ENCODE measurements at regions not wholly inside any gene's neighbourhood (a gene's known extent, or its start where the extent isn't known, plus 50 kb on each side); places are given as distances from the start of the nearest gene placed in this dataset.
A peak's percentile ranks its signal among the peaks of the same experiment; 100 is the strongest.

DNA sequence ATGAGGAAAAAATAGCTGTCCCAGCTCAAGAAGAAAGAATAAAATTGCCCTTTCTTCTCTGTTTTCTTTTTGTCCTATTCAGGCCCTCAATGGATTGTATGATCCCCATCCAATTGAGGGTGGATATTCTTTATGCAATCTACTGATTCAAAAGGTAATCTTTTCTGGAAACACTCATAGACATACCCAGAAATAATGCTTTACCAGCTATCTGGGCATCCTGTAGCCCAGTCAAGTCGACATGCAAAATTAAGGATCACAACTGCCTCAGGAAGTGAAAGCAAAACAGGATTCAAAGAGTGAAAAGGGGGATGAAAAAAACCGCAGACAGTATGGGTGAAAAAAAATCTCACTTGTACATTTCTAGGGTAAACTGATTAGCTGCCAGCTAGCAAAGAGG is 410.1 kb downstream of the TBC1D32 start:
- no peak for FAIRE-seq

DNA sequence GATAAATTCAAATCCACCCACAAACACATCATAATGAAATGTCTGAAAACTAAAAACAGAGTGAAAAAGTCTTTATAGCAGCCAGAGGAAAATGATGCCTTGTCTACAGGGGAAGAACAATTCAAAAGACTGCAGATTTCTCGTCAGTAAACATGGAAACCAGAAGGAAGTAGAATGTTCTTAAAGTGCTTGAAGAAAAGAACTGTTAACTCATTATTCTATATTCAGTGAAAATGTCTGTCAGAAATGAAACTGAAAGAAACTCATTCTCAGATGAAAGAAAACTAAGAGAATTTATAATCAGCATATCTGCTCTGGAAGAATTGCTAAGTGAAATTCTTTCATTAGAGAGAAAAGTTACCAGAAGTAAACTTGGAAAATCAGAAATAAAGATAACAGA is 416.1 kb downstream of the TBC1D32 start:
- no peak for FAIRE-seq

DNA sequence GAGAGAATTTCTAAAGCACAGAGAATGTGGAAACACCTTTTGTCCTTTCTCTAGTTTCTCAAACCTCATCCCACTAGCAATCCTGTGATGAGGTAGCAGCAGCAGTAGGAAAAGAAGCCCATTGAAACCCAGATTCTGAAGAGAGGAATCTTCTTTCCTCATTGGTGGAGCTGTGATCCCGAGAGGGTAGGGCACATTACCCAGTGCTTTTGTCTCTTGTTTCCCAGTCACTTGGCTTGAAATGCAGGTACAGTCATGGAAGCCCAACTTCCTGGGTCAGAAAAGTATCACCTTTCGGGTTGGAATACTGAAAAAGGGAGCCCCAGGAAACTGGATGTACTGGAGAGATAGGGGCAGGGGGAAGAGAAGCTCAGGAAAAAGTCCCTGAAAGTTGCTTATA is 417.4 kb downstream of the TBC1D32 start:
- no peak for FAIRE-seq

DNA sequence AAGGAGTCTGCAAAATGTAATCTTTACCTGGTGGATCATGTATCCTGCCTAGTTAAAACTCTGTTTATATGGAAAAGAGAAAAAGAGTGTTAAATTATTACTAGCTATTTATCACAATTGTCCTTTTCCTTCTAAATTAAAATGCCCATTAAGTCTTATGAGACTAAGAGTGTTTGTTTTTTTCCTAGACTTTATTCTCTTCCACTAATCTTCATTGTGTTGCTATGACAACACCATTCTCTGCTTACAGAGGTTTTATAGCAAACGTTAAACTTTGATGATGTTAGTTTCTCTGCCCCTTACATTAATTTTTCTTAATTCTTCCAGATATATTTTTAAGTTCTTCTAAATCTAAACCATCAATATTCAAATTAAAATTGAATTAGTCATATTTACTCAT is 420.8 kb downstream of the TBC1D32 start:
- FAIRE-seq = no peak

DNA sequence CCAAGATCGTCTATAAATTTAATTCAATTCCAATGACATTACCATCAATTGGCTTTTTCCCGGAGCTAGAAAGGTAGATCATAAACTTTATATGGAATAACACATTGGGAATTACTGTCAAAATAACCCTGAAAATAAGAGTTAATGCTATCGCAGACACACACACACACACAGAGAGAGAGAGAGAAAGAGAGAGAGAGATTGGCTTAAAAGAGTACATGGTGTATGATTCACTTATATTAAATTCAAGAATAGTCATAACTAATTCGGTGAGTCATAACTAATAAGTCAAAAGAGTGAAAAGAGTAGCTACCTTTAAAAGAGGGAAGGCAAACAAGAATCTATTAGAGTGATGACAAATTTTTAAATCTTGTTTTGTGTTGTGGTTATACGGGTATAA is 425.5 kb downstream of the TBC1D32 start:
- FAIRE-seq = no peak

DNA sequence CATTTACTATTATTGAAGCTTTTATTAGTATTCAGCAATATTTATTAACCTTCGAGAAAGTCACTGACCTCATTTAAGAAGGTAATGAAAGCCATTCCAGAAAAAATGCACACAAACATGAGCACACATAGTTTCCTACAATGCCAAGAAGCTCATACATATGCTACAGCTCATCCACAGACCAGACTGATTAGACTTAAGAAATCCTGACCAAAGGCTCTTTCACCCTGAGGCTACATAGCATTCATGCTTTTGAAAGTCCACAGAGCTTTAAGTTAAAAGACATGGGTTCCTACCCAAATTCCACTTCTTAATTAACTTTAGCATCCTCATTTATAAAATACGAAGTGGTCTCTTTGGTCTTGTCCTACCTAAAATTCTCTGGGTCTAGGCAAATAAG is 430.4 kb downstream of the TBC1D32 start:
- FAIRE-seq = no peak

DNA sequence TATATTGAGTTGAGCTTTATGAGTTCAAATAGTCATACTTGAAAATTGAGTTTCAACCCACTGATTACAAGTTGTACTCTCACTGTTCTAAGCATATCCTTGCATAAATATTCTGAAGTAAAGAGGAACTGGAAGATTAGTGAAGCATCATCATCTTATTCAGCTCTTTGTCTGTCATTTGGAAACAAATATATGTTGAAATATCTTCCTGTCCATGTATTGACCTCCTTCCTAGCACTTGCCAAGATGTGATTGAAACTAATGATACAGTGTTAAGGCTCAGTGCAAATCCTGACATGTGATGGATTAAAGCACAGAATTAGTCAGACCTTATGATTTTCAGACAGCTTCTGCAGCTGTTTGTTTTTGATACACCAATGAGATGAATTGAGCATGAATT is 434.3 kb downstream of the TBC1D32 start:
- FAIRE-seq = no peak

DNA sequence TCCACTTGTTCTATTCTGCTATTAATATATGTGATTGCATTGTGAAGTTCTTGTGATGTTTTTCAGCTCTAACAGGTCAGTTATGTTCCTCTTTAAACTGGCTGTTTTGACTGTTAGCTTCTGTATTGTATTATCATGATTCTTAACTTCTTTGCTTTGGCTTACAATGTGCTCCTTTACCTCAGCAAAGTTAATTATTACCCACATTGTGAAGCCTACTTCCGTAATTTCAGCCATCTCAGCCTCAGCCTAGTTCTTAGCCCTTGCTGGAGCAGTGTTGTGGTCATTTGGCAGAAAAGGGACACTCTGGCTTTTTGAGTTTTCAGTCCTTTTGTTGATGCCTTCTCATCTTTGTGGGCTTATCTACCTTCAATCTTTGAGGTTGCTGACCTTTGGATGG is 440.2 kb downstream of the TBC1D32 start:
- no peak for FAIRE-seq

DNA sequence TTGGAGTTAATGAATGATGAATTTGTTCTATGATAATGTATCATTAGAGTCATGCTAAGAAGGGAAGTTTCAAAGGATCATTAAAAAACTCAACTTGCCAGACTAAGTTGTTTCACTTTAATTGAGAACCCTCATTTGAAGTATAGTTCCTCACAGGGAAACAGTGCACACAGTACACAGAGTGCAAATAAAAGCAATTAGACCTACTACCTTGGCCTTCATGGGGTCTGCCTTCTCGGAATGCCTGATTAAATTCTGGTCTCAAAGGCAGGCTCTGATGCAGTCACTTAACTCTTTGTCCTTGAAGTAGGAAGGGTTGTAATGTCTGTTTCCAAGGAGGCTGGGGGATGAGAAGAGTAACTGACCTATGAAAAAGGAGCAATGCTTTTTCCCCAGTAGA is 457.3 kb downstream of the TBC1D32 start:
- FAIRE-seq = no peak

DNA sequence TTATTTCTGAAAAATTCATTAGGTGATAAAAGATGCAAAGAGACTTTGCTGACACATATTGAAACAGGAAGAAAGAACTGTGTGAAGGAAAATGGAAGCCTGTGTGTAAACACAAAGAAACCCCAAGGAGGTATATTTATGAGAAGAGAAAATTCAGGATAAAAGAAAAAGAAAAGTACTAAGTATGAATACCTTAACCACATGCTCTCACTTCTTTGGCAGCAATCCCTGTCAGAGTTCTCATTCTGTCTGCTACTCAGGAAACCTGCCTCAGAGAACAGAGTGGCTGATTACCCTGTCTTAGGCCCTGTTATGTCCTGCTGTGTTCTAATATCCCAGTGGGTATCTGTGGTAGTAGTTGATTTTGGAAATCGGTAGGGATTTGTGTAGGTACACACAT is 457.9 kb downstream of the TBC1D32 start:
- no peak for FAIRE-seq

DNA sequence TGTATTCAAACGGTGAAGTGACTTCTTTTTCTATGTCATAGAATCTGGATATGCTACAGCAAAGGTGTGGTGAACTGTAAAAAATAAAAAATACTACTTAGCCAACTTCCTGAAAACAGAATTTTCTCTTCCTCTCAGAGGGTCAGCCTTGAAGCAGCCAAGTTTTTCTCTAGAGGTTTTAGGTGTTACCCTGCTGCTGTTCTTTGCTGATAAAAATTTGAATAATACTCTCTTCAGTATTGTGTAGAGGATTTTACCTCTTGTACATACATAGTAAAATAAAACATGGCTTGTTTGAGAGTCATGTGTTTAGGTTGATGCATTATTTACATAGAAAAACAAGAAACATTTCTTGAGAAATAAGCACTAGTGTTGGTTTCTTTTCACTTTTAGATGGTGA is 458.4 kb downstream of the TBC1D32 start:
- FAIRE-seq = no peak

DNA sequence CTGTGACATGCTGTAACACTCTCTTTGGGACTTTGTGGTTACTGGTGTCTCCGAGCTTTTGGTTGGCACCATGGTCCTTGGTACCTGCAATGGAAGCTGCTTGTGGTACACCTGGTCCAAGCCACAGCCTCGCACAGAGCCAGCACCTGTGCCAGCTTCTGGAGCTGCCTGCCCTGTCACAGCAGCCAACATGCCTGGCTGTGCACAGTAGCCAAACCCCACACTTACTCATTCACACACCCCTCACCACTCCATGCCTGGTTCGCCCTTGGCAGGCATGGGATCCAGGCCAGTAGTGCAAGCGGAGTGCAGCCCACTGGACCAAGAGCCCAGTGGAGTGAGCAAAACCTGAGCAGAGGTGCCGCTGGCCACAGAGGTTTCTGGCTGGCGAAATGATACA is 459.9 kb downstream of the TBC1D32 start:
- no peak for FAIRE-seq

DNA sequence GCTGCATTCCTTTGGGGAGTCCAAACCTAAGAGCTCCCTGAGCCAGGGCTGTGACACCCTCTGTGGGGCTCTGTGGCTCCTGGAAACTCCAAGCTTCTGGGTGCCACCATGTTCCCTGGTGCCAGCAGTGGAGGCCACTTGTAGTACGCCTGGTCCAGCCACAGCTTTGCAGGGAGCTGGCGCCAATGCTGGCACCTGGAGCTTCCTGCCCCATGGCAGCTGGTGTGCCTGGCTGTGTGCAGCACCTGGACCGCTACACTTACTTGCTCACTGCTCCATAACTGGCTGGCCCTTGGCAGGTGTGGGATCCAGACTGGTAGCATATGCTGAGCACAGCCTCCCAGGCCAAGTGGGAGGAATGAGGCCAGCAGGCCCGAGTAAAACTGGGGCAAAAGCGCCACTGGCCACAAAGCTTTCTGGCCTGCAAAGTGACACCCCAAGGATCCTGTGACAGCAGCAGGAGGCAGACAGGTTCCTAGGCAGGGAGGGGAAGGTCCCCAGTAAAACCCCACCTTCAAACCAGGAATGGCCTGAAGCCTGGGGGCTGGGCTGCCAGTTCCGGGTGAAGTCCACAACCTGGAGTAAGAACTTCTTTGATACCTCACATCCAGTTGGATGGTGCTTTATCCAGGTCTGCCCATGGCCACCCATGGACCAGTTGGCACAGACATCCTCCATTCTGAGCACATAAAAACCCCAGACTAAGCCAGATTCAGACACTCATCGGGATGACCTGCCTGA is 461.0 kb downstream of the TBC1D32 start:
- no peak for FAIRE-seq

DNA sequence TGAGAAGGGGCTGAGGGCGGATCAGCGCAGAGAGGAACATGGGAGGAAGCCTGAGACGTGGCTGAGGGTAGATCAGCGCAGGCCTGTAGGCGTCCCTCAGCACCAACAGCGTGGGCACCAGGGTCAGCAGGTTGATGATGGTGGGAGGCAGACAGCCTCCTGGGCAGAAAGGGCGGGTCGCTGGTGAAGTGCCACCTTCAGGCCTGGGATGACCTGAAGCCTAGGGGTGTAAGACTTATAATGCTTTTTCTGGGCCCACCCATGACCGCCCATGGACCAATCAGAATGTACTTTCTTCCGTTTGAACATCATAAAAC is 462.1 kb downstream of the TBC1D32 start:
- FAIRE-seq = no peak

DNA sequence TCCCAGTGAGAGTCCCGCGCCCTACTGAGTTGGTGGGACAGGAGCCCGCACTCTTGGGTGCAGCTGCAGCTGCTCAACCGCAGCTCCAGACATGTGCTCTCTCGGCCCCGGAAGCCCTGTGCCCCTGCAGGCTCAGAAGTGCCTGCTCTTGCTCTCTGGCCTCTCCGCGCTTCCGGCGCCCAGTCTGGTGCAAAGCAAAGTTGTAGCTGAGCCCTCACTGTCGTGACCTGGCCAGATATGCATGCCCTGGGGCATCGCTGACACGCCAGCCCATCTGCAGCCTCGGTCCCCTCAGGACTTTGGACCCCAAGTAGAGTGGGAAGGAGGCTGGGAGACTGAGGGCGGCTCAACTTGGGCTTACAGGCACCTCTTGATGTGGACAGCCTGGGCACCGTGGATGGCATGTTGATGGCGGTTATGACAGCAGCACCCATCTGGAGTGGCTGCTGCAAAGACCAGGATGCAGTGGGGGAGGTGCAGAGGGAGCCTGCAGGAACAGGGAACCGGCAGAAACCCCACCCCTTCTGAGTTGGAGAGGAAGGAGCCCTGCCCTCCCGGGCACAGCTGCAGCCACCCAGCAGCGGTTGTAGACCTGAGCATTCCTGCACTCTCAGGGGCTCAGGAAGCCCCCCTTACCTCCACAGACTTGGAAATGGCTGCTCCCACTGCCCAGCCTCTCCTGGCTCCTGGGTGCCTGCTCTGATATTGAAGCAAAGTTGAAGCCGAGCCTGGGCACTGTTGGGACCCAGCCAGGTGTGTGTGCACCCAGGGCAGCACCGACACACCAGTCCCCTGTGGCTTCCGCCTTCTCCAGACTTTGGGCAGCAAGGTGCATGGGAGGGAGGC is 462.6 kb downstream of the TBC1D32 start:
- no peak for FAIRE-seq

DNA sequence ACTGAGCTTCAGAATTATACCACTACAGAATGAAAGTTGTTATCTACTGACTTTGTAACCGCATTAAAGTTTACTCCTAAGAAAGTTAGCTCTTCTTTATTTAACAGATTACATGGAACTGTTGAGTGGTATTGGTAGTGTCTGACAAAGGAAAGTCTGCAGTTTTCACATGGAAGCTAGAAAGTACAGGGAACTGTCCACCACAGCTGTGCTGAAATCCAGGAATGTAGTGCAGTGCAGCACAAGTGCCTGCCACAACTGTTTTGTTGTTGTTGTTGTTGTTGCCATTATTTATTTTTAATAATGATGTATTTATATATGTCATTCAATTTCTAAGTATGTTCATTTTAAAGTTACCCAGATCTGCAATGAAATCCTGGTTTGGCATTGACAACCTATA is 464.9 kb downstream of the TBC1D32 start:
- no peak for FAIRE-seq

DNA sequence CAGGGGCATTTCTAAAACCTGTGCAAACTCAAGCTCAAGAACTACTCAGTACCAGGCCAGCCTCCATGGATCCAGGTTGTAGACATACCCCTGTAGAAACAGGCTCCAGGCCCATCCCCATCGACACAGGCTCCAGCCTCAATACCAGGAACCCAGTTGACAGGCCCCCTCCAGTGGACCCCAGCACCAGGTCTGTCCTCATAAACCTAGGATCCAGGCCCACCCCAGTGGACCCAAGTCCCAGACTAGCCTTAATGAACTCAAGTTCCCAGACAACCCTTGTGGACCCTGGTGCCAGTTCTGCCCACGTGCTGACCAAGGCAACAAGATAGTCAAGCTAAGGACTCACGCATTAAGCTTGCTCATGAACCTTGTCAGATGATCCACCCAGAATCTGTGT is 476.9 kb downstream of the TBC1D32 start:
- no peak for FAIRE-seq

DNA sequence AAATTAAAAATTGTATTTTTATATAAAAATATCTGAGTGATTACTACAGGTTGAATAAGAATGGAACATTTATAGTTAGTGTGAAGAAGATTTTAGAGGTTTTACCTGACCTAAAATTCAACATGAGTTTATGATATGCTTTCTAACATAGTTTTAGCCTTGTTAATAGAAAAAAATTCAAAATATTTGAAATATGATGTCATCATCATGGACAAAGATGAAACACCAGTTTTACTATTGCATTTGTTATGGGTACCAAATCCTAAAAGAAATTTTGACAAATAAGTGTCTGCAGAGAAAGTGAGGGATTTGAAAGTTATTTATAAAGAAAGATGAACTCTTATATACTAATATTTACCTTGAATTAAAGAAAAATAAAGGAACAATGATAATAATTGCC is 479.7 kb downstream of the TBC1D32 start:
- FAIRE-seq = no peak

DNA sequence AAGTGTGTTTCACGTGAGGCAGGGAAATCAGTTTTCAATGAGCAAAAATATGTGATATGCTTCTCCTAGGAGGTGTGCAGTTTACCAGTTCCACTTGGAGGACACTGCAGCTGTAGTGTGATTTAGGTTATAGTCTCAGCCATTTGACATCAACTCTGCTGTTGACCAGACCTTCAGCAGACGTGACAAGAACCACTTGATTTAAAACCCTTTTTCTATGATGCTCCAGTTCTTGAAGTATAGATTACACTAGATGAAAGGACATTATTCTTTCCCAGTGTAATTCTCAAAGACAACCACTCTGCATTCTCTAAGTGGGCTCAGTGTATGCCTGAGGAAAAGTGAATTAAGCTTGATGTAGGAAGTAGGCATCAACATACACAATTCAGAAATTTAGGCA is 480.8 kb downstream of the TBC1D32 start:
- no peak for FAIRE-seq

DNA sequence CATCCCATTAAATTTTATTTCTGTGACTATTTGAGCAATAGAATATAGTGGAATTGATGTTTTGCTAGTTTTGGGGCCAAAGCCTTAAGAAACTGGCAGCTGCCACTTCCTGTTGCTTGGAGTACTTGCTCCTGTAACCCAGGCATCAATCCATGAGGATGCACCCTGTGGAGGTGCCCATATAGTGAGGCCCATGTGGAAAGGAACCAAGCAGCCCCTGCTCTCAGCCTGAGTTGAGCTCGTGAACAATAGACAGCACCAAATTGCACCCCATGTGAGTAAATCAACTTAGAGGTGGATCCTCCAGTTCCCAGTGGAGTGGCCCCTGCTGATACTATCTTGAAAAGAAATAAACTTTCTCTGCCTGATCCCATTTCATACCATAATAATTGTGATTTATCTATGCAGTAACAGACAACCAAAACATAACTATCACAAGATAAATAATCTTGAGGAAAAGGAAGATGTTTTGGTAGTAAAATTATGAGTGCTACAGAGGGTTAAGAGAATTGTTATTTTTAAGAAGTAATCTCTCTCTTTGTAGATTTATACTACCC is 481.9 kb downstream of the TBC1D32 start:
- no peak for FAIRE-seq

DNA sequence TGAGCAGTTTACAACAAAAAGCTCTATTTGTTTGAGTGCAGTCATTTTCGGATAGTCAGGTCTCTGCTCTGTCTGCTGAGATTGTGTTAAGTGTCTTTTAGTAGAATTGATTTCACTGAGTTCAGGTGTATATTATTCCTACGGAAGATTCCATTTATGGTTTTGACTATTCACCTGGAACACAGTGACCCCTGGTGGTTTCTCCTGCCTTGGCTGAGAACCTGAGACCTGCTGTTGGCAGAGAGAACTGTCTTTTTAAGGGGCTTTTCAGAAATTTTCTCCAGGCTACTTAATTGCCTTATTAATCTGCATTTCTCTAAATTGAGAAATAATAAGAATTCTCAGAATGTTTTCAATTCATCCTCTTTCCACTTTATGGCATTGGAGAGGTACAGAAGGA is 508.0 kb downstream of the TBC1D32 start:
- FAIRE-seq = peak; percentile 98

DNA sequence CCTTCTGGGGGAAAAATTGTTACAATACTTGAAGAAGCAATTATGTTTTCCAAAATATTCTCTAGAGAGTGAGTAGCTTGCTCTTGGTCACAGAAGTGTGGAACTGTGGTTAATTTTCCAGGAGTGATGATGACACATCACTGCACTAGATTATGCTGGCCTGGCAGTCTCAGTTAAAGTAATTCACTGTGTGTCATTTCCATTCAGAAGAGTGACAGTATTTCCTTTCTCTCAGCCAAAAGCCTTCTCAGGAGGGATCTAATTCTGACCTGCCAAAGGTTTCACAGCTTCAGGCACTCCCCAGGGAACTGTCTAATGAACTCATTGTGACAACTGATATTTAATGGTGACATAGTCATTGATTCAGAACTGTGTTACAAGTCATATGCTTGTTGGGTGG is 517.5 kb downstream of the TBC1D32 start:
- no peak for FAIRE-seq

DNA sequence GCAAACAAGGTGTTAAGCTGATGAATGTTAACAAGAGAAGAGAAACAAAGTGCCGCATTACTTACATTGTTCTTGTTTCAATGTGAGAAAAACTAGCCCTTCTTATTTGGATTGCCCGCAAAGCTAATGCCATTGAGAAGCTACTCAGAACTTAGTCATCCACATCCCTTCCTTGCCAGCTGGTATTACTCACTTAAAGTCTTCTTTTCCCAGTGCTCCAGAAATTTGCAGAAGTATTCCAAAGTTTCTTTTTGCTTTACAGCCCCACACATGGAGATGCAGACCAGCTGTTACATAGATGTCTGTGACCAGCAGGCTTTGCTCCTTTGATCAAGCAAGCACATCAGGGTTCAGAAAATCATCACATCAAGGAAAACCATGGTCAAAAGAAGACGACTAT is 529.0 kb downstream of the TBC1D32 start:
- no peak for FAIRE-seq

DNA sequence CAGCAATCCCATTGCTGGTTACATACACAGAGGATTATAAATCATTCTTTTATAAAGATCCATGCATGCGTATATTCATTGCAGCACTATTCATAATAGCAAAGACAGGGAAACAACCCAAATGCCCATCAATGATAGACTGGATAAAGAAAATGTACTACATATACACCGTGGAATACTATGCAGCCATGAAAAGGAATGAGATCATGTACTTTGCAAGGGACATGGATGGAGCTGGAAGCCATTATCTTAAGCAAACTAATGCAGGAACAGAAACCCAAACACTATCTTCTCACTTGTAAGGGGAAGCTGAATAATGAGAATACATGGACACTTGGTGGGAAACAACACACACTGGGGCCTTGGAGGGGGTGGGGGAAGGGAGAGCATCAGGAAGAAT is 529.7 kb downstream of the TBC1D32 start:
- FAIRE-seq = no peak

DNA sequence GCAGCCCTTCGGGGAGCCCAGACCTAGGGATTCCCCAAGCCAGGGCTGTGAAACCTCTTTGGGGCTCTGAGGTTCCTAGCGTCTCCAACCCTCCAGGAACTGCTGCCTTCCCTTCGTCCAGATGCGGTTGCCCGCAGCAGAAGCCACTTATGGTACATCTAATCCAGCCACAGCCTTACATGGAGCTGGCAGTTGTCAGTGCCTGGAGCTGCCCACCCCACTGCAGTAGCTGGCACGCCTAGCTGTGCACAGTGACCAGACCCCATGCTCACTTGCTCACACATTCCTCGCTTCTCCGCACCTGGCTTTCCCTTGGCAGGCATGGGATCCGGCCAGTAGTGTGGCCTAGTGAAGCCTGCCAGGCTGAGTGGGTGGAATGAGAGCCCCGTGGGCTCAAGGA is 547.6 kb downstream of the TBC1D32 start:
- no peak for FAIRE-seq
